Cardiac fibroblast (primary cell): ENCODE measurements at regions not wholly inside any gene's neighbourhood (a gene's known extent, or its start where the extent isn't known, plus 50 kb on each side); places are given as distances from the start of the nearest gene placed in this dataset.
"Not testable (repeated sequence)": the region's sequence is repeated elsewhere in the genome, so short reads cannot be mapped to it uniquely, and the experiment has no call there.

Experiments
- DNase-seq, 2 donors: peaks; one replicate each; pipeline versions ENCODE4 v3.0.0 to v3.0.0-alpha.2; 2010; ENCODE audit warnings: low read depth in 2 of 2
- H3K4me3 ChIP-seq, 2 donors: replicated peaks in 1 of 2; 1 replicate in 1 of 2; 2 replicates in 1 of 2; pipeline ENCODE4 v1.5.1; 2011; ENCODE audit warnings: low read depth in 2 of 2, low read length in 2 of 2, mild to moderate bottlenecking in 2 of 2, moderate library complexity in 1 of 2
- CTCF ChIP-seq: IDR thresholded peaks from one replicate; pipeline ENCODE4 v1.5.1; 2011; ENCODE audit warnings: low read depth, mild to moderate bottlenecking, low read length, inconsistent platforms

- TF ChIP-seq CTCF, result no peak
- no peak overlapping the region for H3K4me3 ChIP-seq
- DNase-seq, result no peak
These were observed 428.5 kb downstream of the RPS24 start for GRCh38 chr10:78462176-78462575.

- TF ChIP-seq CTCF, result no peak
- DNase-seq, result no peak
- H3K4me3 ChIP-seq, result no peak overlapping the region
These were observed 429.1 kb downstream of the RPS24 start for GRCh38 chr10:78462726-78463228.

- TF ChIP-seq CTCF, result no peak
- DNase-seq, result no peak
- H3K4me3 ChIP-seq, result no peak overlapping the region
These were observed 430.6 kb downstream of the RPS24 start for GRCh38 chr10:78464118-78464855.

GRCh38 chr10:78464856-78465267, 431.2 kb downstream of the RPS24 start:
- no peak for TF ChIP-seq CTCF
- no peak overlapping the region for H3K4me3 ChIP-seq
- DNase-seq, result no peak

- no peak overlapping the region for H3K4me3 ChIP-seq
- no peak for TF ChIP-seq CTCF
- DNase-seq, result no peak
These were observed 431.8 kb downstream of the RPS24 start for GRCh38 chr10:78465431-78465830.

- no peak overlapping the region for H3K4me3 ChIP-seq
- TF ChIP-seq CTCF, result no peak
- DNase-seq, result no peak
These were observed 433.9 kb downstream of the RPS24 start for GRCh38 chr10:78467496-78468106.

- H3K4me3 ChIP-seq, DNase-seq: not testable (repeated sequence)
These were observed 435.1 kb downstream of the RPS24 start for GRCh38 chr10:78468731-78469130.
